Trophoblast cell (in vitro differentiated cells and primary cell): ENCODE measurements at regions not wholly inside any gene's neighbourhood (a gene's known extent, or its start where the extent isn't known, plus 50 kb on each side); places are given as distances from the start of the nearest gene placed in this dataset.

Source experiments
- DNase-seq, 2 donors: peaks; one replicate each; pipeline ENCODE4 v3.0.0-alpha.2; 2016
- H2AFZ ChIP-seq: 2 replicates; pipeline ENCODE4 v1.6.1; 2013; ENCODE audit warnings: low read length, moderate library complexity, mild to moderate bottlenecking; ENCODE audit not compliant: insufficient read depth, poor library complexity
- H2AK5ac ChIP-seq: 2 replicates; pipeline ENCODE4 v1.6.1; 2013; ENCODE audit warnings: mild to moderate bottlenecking, low read length
- H2BK120ac ChIP-seq: 2 replicates; pipeline ENCODE4 v1.6.1; 2013; ENCODE audit warnings: low read length, mild to moderate bottlenecking, moderate library complexity; ENCODE audit not compliant: insufficient read depth, poor library complexity
- H2BK12ac ChIP-seq: 2 replicates; pipeline ENCODE4 v1.6.1; 2013; ENCODE audit warnings: mild to moderate bottlenecking, low read length, moderate library complexity
- H2BK5ac ChIP-seq: 2 replicates; pipeline ENCODE4 v1.6.1; 2013; ENCODE audit warnings: low read length, low read depth, moderate library complexity, mild to moderate bottlenecking; ENCODE audit not compliant: poor library complexity
- H3K14ac ChIP-seq: 2 replicates; pipeline ENCODE4 v1.6.1; 2013; ENCODE audit warnings: mild to moderate bottlenecking, low read length
- H3K18ac ChIP-seq: 2 replicates; pipeline ENCODE4 v1.6.1; 2013; ENCODE audit warnings: mild to moderate bottlenecking, low read length
- H3K23ac ChIP-seq: 2 replicates; pipeline ENCODE4 v1.6.1; 2013; ENCODE audit warnings: low read length
- H3K27ac ChIP-seq: 2 replicates; pipeline ENCODE4 v1.5.1; 2013; ENCODE audit warnings: low read depth, mild to moderate bottlenecking, inconsistent platforms, low read length, moderate library complexity
- H3K27me3 ChIP-seq: 2 replicates; pipeline ENCODE4 v1.6.1; 2013; ENCODE audit warnings: inconsistent platforms, mild to moderate bottlenecking, low read length, moderate library complexity; ENCODE audit not compliant: insufficient read depth
- H3K36me3 ChIP-seq, 2 experiments: 1 replicate in 1 of 2; 2 replicates in 1 of 2; pipeline ENCODE4 v1.6.1; 2013; ENCODE audit warnings: low read length in 2 of 2, mild to moderate bottlenecking in 2 of 2, moderate library complexity in 1 of 2; ENCODE audit not compliant: insufficient read depth in 2 of 2, control insufficient read depth in 1 of 2
- H3K4ac ChIP-seq: 2 replicates; pipeline ENCODE4 v1.6.1; 2013; ENCODE audit warnings: low read depth, mild to moderate bottlenecking, low read length, moderate library complexity
- H3K4me1 ChIP-seq, 2 experiments: 1 replicate in 1 of 2; 2 replicates in 1 of 2; pipeline ENCODE4 v1.6.1; 2013; ENCODE audit warnings: low read length in 2 of 2, mild to moderate bottlenecking in 2 of 2, moderate library complexity in 1 of 2; ENCODE audit not compliant: insufficient read depth in 2 of 2, control insufficient read depth in 1 of 2
- H3K4me2 ChIP-seq: 2 replicates; pipeline ENCODE4 v1.6.1; 2013; ENCODE audit warnings: inconsistent platforms, mild to moderate bottlenecking, low read length, moderate library complexity
- H3K4me3 ChIP-seq: 2 replicates; pipeline ENCODE4 v1.5.1; 2013; ENCODE audit warnings: mild to moderate bottlenecking, low read depth, low read length, inconsistent platforms
- H3K79me1 ChIP-seq: one replicate; pipeline ENCODE4 v1.6.1; 2013; ENCODE audit warnings: low read length
- H3K79me2 ChIP-seq: 2 replicates; pipeline ENCODE4 v1.6.1; 2013; ENCODE audit warnings: low read length, mild to moderate bottlenecking; ENCODE audit not compliant: control insufficient read depth, insufficient read depth, poor library complexity
- H3K9ac ChIP-seq: 2 replicates; pipeline ENCODE4 v1.6.1; 2013; ENCODE audit warnings: mild to moderate bottlenecking, low read length
- H3K9me3 ChIP-seq: 2 replicates; pipeline ENCODE4 v1.6.1; 2013; ENCODE audit warnings: low read depth, mild to moderate bottlenecking, control low read depth, inconsistent platforms, low read length; ENCODE audit not compliant: insufficient read depth
- H4K12ac ChIP-seq: 2 replicates; pipeline ENCODE4 v1.6.1; 2013; ENCODE audit warnings: low read depth, mild to moderate bottlenecking, low read length, moderate library complexity
- H4K8ac ChIP-seq: 2 replicates; pipeline ENCODE4 v1.6.1; 2013; ENCODE audit warnings: low read depth, mild to moderate bottlenecking, low read length, moderate library complexity
- H4K91ac ChIP-seq: one replicate; pipeline ENCODE4 v1.6.1; 2013; ENCODE audit warnings: low read depth, mild to moderate bottlenecking, low read length, moderate library complexity
- WGBS: extraction: QIAGEN DNeasy Blood & Tissue Kit; methylation state at CpG from one replicate; pipeline ENCODE4 v1.1.7; 2013; ENCODE audit warnings: missing lambda C conversion rate; ENCODE audit not compliant: insufficient read length, insufficient coverage; ENCODE audit errors: extremely low coverage; 5-methylcytosine and 5-hydroxymethylcytosine counted together

- H3K4ac ChIP-seq, result no peak overlapping the region
- no CpG with 5 or more reads among the region's 2 CpGs for WGBS
- no peak overlapping the region for H2BK12ac ChIP-seq
Measured at GRCh38 chr19:30273184-30273583, 99.0 kb upstream of the ZNF536 start.

GRCh38 chr19:30274987-30275386, 97.2 kb upstream of the ZNF536 start:
- Histone ChIP-seq H4K91ac (no peak overlapping the region), H3K18ac (no peak overlapping the region), H2BK5ac (no peak overlapping the region), H3K9me3 (peaks cover 3% of the 10 kb centered on the region), H3K79me1 (no peaks in the 10 kb centered on the region), H3K4me3 (no peak overlapping the region), H3K79me2 (no peaks in the 10 kb centered on the region), H3K36me3 (no peaks in the 10 kb centered on the region), H3K14ac (no peak overlapping the region), H3K27ac (no peak overlapping the region), H2AFZ (no peak overlapping the region), H2AK5ac (no peak overlapping the region), H3K4me1 (no peaks in the 10 kb centered on the region), H3K27me3 (no peaks in the 10 kb centered on the region), H3K23ac (no peak overlapping the region), H4K8ac (no peak overlapping the region), H4K12ac (no peak overlapping the region), H2BK12ac (no peak overlapping the region), H2BK120ac (no peak overlapping the region), H3K4me2 (no peak overlapping the region), H3K4ac (no peak overlapping the region), H3K9ac (no peak overlapping the region)
- no CpG with 5 or more reads among the region's 3 CpGs for WGBS
- DNase-seq, result no peak

More at GRCh38 chr19:30273184-30273583, 99.0 kb upstream of the ZNF536 start:
- Histone ChIP-seq H2BK120ac (no peak overlapping the region), H2AK5ac (no peak overlapping the region), H3K9ac (no peak overlapping the region), H3K18ac (no peak overlapping the region), H3K27me3 (no peaks in the 10 kb centered on the region), H3K79me2 (no peaks in the 10 kb centered on the region), H3K4me1 (no peaks in the 10 kb centered on the region), H4K91ac (no peak overlapping the region), H3K27ac (no peak overlapping the region), H4K12ac (no peak overlapping the region), H2BK5ac (no peak overlapping the region), H3K9me3 (peaks cover 3% of the 10 kb centered on the region), H4K8ac (no peak overlapping the region), H3K14ac (no peak overlapping the region), H3K23ac (no peak overlapping the region), H3K79me1 (no peaks in the 10 kb centered on the region), H2AFZ (no peak overlapping the region), H3K36me3 (no peaks in the 10 kb centered on the region), H3K4me3 (no peak overlapping the region), H3K4me2 (no peak overlapping the region)
- no peak for DNase-seq

DNA sequence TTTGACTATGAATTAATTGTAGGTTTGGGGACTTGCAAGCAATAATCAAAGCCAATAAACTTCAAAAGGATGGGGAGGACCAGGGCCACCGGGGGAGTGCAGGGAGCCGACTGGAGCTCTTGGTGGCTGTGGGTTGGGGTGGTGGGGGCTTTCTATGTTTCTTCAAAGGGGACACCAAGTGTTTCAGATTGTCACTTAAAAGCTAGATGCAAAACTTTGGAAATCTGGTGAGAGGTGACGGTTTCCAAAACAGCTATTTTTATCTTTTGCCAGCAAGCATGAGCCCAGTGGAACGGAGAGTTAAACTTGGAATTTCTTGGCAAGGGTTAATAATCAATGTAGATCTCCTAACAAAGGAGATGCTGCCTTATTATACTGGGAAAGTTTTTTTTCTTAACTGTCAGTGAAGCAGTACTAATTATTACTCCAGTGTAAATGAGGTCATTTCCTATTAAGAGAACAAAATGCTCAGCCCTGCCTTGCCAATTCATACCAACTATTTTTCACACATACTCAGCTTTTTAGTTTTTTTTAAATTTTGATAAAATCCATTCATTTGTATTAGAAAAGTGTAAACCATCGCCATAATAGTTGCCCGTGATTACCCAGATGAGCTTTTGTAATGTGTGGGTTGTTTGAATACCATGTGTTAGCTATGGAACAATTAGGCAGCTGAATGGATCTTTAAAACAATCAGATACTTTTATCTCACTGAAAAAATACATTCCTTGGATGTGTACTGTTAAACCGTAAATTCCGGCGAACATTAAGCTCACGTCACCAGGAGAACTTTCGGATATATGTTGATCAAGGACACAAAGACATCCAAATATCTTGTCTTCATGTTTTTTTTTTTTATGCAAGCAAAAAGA, 95.9 kb upstream of the ZNF536 start:
- H2AK5ac ChIP-seq, result no peak overlapping the region
- no peak overlapping the region for H4K91ac ChIP-seq
- WGBS, result no CpG with 5 or more reads among the region's 11 CpGs
- no peak overlapping the region for H2BK120ac ChIP-seq
- peaks cover 3% of the 10 kb centered on the region for H3K9me3 ChIP-seq
- H3K27ac ChIP-seq, result no peak overlapping the region
- H3K4me3 ChIP-seq, result no peak overlapping the region
- H3K4me2 ChIP-seq, result no peak overlapping the region
- DNase-seq, result no peak
- H3K18ac ChIP-seq, result no peak overlapping the region
- no peak overlapping the region for H3K4ac ChIP-seq
- H3K14ac ChIP-seq, result no peak overlapping the region
- no peaks in the 10 kb centered on the region for H3K79me1 ChIP-seq
- H3K9ac ChIP-seq, result no peak overlapping the region
- H2BK12ac ChIP-seq, result no peak overlapping the region
- H2AFZ ChIP-seq, result no peak overlapping the region
- H3K36me3 ChIP-seq, result no peaks in the 10 kb centered on the region
- no peak overlapping the region for H4K8ac ChIP-seq
- H3K27me3 ChIP-seq, result no peaks in the 10 kb centered on the region
- no peaks in the 10 kb centered on the region for H3K4me1 ChIP-seq
- no peak overlapping the region for H3K23ac ChIP-seq
- no peak overlapping the region for H2BK5ac ChIP-seq
- H4K12ac ChIP-seq, result no peak overlapping the region
- no peaks in the 10 kb centered on the region for H3K79me2 ChIP-seq

- H4K8ac ChIP-seq, result no peak overlapping the region
- H3K4me3 ChIP-seq, result no peak overlapping the region
- DNase-seq, result no peak
- H3K9me3 ChIP-seq, result peaks cover 3% of the 10 kb centered on the region
- no peak overlapping the region for H3K9ac ChIP-seq
- H4K12ac ChIP-seq, result no peak overlapping the region
- H4K91ac ChIP-seq, result no peak overlapping the region
- no peaks in the 10 kb centered on the region for H3K79me1 ChIP-seq
- H3K4me2 ChIP-seq, result no peak overlapping the region
- no peak overlapping the region for H2BK5ac ChIP-seq
- H3K4me1 ChIP-seq, result no peaks in the 10 kb centered on the region
- H3K23ac ChIP-seq, result no peak overlapping the region
- H3K4ac ChIP-seq, result no peak overlapping the region
- no peaks in the 10 kb centered on the region for H3K79me2 ChIP-seq
- no peaks in the 10 kb centered on the region for H3K36me3 ChIP-seq
- H3K14ac ChIP-seq, result no peak overlapping the region
- WGBS, result no CpG with 5 or more reads among the region's 3 CpGs
- no peak overlapping the region for H3K27ac ChIP-seq
- H2AFZ ChIP-seq, result no peak overlapping the region
- no peak overlapping the region for H2BK120ac ChIP-seq
- no peaks in the 10 kb centered on the region for H3K27me3 ChIP-seq
- no peak overlapping the region for H2BK12ac ChIP-seq
- H3K18ac ChIP-seq, result no peak overlapping the region
- H2AK5ac ChIP-seq, result no peak overlapping the region
Measured at GRCh38 chr19:30276883-30277280, 95.3 kb upstream of the ZNF536 start.
